AG10803 (cell line): ENCODE measurements at regions not wholly inside any gene's neighbourhood (a gene's known extent, or its start where the extent isn't known, plus 50 kb on each side); places are given as distances from the start of the nearest gene placed in this dataset.
A peak's percentile ranks its signal among the peaks of the same experiment; 100 is the strongest.

Experiments used
- DNase-seq: peaks from one replicate; pipeline ENCODE4 v3.0.0; 2010; ENCODE audit warnings: low read depth
- H3K4me3 ChIP-seq: 2 replicates; pipeline ENCODE4 v1.5.1; 2011; ENCODE audit warnings: mild to moderate bottlenecking, low read length, control low read depth
- TF ChIP-seq, protein P1 (sequence below): conservative IDR thresholded peaks from 2 replicates; pipeline ENCODE4 v1.5.1; 2011; ENCODE audit warnings: mild to moderate bottlenecking, low read length, control low read depth, inconsistent platforms

DNA sequence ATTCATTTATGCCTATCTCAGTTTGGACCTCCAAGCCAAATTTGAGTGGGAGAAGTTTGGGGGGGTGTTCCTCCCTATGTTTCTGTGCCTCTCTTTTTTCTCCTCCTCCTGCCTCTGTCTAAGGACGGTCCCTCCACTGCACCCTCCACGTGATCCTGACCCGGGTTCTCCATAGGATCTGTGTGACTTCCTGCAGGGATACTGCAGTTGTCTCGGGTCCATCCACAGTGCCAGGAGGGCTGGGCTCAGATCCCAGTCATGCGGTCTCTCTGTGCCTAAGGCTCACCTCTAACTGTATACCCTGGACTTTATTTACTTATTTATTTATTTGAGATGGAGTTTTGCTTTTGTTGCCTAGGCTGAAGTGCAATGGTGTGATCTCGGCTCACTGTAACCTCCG, 1354.5 kb downstream of the BRD1 start:
- no peak for DNase-seq
- H3K4me3 ChIP-seq = no peak overlapping the region
- TF ChIP-seq, protein P1, sequence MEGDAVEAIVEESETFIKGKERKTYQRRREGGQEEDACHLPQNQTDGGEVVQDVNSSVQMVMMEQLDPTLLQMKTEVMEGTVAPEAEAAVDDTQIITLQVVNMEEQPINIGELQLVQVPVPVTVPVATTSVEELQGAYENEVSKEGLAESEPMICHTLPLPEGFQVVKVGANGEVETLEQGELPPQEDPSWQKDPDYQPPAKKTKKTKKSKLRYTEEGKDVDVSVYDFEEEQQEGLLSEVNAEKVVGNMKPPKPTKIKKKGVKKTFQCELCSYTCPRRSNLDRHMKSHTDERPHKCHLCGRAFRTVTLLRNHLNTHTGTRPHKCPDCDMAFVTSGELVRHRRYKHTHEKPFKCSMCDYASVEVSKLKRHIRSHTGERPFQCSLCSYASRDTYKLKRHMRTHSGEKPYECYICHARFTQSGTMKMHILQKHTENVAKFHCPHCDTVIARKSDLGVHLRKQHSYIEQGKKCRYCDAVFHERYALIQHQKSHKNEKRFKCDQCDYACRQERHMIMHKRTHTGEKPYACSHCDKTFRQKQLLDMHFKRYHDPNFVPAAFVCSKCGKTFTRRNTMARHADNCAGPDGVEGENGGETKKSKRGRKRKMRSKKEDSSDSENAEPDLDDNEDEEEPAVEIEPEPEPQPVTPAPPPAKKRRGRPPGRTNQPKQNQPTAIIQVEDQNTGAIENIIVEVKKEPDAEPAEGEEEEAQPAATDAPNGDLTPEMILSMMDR = no peak

- TF ChIP-seq, protein P1 = no peak
- DNase-seq = no peak
- H3K4me3 ChIP-seq = no peak overlapping the region
Measured at GRCh38 chr22:48464246-48464645, 1363.4 kb downstream of the BRD1 start.

DNA sequence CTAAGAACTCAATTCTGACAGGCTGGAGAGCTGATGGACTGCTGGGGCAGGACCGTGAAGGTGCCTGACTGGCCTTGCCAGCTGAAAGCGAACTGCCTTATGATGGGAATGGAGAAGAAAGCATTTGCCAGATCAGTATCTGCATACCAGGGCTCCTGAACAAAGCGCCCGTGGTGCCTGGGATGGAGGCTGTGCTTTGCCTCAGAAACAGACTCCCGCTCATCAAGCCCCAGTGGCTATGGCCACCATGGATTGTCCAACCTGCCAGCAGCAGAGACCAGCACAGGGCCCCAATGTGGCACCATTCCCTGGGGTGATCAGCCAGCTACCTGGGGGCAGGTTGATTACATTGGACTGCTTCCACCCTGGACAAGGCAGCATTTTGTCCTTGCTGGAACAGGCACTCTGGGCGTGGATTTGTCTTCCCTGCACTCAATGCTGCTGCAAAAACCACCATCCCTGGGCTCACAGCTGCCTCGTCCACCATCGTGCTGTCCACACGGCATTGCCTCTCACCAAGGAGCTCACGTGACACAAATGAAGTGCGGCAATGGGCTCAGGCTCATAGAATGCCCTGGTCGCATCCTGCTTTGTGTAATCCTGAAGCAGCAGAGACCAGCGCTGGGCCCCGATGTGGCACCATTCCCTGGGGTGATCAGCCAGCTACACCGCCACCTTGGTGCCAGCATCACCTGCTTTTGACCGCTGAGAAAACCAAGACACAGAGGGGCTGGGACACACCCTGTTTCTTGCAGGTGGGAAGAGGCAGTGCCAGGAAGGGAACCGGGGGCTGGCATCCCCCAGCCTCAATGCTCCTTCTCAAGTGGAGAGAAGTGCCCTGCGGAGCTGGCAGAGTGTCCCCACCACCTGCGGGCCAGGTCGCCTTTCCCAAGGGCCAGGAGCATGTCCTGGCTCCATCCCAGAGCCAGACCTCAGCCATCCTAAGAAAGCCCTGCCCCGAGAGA, 1367.5 kb downstream of the BRD1 start:
- DNase-seq = no peak
- H3K4me3 ChIP-seq = no peak overlapping the region
- TF ChIP-seq, protein P1 = no peak

- TF ChIP-seq, protein P1 = no peak
- DNase-seq = no peak
- H3K4me3 ChIP-seq = no peak overlapping the region
Measured at GRCh38 chr22:48459259-48459658, 1368.4 kb downstream of the BRD1 start.

DNA sequence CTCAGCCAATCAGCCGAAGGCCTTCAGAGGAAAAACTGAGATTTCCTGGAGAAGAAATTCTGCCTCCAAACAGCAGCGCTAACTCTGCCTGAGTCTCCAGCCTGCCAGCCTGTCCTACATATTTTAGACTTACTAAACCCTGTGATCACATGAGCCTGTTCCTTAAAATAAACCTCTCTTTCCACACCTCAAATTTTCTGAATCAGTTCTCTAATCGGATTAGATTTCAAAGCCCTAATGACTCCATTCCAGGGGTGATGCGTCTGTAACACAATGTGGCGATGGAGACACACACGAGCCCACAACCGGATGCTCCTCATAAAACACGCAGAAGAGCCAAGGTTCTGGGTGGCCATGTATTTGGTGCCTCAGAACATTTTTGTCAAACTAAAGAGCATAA, 1371.2 kb downstream of the BRD1 start:
- TF ChIP-seq, protein P1 = no peak
- no peak overlapping the region for H3K4me3 ChIP-seq
- peak; percentile 71 for DNase-seq

DNA sequence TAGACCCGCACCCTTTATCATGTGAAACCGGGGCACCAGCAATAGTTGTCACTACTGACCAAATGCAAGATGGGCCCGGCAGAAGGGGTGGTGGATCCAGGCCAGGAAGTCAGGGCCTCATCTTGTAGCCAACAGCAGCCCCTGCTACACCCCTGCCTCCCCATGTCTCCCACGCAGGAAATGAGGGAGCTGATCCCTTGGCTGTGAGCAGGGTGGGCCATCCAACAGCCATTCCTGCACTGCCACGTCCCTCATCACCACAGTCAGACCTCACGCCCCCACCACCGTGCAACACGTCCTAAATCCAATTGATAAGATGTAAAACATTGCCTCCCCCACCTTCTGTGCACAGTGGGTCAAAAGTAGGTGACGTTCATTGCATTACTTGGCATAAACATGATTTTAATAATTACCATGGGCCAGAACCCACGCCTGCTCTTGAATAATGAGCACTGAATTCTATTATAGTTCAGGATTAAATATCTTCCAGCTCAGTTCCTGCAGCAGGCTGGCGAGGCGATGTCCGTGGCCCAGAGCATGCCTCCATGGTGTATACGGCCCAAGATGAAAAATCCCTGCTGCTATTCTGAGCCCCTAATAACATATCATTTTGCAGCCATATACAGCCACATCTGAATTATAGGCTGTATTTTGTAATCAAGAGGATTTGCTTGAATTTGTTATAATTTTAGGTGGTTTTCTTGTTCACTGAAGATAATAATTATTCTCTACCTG, 1373.8 kb downstream of the BRD1 start:
- TF ChIP-seq, protein P1 = no peak
- H3K4me3 ChIP-seq = no peak overlapping the region

DNA sequence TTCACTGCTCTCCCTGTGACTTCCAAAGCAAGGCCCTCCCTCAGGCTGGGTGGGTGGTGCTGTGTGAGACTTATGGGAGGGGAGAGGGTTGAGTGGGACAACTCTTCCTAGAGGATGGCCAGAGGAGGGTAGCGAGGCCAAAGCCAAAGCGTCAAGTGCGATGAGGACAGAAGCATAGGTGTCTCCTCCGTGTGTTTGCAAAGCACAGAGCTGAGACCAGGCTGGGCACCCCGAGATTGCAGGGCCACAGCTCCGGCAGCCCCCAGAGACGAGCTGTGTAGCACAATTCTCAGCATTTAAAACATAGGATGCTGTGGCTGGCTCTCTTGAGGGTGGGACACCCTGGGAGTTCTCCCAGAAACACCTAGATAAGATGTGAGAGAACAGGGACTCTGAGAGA, 1374.5 kb downstream of the BRD1 start:
- no peak for DNase-seq
- TF ChIP-seq, protein P1 = no peak
- H3K4me3 ChIP-seq = no peak overlapping the region

More for the DNA sequence above, 1373.8 kb downstream of the BRD1 start:
- DNase-seq = no peak
